Thyroid gland (tissue), 4 donors: ENCODE measurements at regions not wholly inside any gene's neighbourhood (a gene's known extent, or its start where the extent isn't known, plus 50 kb on each side); places are given as distances from the start of the nearest gene placed in this dataset.

Source experiments
- DNase-seq, 2 donors: peaks; one replicate each; pipeline ENCODE4 v3.0.0-alpha.2; 2019
- H3K27ac ChIP-seq, 3 donors: fragments of 200-600 bp; sonication (generic); 1 replicate in 2 of 3; 2 replicates in 1 of 3; pipeline ENCODE4 v1.5.1; 2016 to 2019; ENCODE audit warnings: mild to moderate bottlenecking in 1 of 3, moderate library complexity in 1 of 3
- H3K27me3 ChIP-seq: fragments of 200-600 bp; sonication (generic); one replicate; pipeline ENCODE4 v1.5.1; 2019
- H3K36me3 ChIP-seq, 2 donors: fragments of 200-600 bp; sonication (generic); one replicate each; pipeline ENCODE4 v1.5.1; 2016 to 2019
- H3K4me1 ChIP-seq, 2 donors: fragments of 200-600 bp; sonication (generic); one replicate each; pipeline ENCODE4 v1.5.1; 2017 to 2019
- H3K4me3 ChIP-seq, 3 donors: fragments of 200-600 bp; sonication (generic); replicated peaks in 1 of 3; 1 replicate in 2 of 3; 2 replicates in 1 of 3; pipeline ENCODE4 v1.5.1; 2016; ENCODE audit warnings: mild to moderate bottlenecking in 1 of 3
- H3K9me3 ChIP-seq: fragments of 200-600 bp; sonication (generic); one replicate; pipeline ENCODE4 v1.5.1; 2017
- POLR2A ChIP-seq, 2 donors: fragments of 450-650 bp; IDR thresholded peaks; one replicate each; pipeline ENCODE4 v1.6.1; 2017; ENCODE audit warnings: antibody characterized with exemption in 2 of 2, mild to moderate bottlenecking in 2 of 2, moderate library complexity in 1 of 2
- WGBS, 2 donors: methylation state at CpG; one replicate each; pipeline ENCODE4 v1.1.5; 2017; 5-methylcytosine and 5-hydroxymethylcytosine counted together
- intact Hi-C: fragments of 100-400 bp; cut with DNase I; formaldehyde crosslinking; loops from one replicate; pipeline ENCODE4 v1.15.1; 2023
- TF ChIP-seq, protein P1 (sequence below), 6 experiments: fragments of 200-600 bp in 3 of 6; fragments of 450-650 bp in 3 of 6; sonication (generic) in 3 of 6; IDR thresholded peaks; one replicate each; pipeline ENCODE4 v1.5.1; 2016 to 2019; ENCODE audit warnings: antibody characterized with exemption in 6 of 6, mild to moderate bottlenecking in 2 of 6, inconsistent platforms in 1 of 6, moderate library complexity in 1 of 6

DNA sequence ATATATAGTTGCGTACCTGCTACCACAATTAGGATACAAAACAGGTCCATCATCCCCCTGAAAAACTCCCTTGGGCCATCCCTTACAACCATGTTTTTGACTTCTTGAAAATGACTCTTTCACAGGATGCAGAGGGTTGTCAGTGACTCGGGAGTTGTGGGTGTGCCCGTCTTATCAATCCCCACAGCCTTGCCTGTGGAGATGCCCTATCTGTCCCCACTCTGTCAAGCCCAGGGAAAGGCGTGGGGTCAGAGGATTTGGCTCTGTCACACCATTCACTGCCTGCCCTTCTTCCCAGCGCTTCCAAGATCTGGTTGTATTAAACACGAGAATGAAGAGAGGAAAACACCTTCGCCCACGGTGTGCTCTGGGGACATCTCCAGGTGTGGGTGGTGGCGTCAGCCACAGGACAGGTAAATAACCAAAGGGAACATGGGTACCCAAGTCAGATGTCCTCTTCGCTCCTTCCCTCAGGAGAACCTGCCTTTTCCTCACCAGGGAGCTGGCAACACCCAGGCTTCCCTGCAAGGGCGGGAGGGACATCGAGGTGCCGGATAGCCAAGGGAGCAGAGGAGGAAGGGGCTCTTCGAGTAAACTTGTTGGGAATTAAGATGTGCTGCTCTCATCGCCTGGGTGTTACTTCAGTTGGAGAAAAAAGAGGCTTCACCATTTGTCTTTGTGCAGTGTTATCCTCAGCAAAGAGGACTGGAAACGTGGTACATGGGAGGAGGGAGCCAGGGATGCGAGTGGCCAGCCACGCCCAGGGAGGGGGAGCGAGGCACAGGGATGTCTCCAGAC, 100.3 kb downstream of the B3GNT2 start:
- 93 to 94% methylated on average over 19 of the region's 19 CpGs for WGBS, 2 donors
- H3K27me3 ChIP-seq: no peaks in the 10 kb centered on the region
- H3K4me3 ChIP-seq: no peak overlapping the region
- H3K4me1 ChIP-seq: peaks cover 23 to 32% of the 10 kb centered on the region in 2 donors
- intact Hi-C loops: loop anchor here (10.0 kb wide), 2 partner anchors 101 to 109 kb away; partner anchors contain the start of gene B3GNT2
- DNase-seq: no peak
- H3K27ac ChIP-seq: no peak overlapping the region
- no peaks in the 10 kb centered on the region for H3K9me3 ChIP-seq
- no peaks in the 10 kb centered on the region for H3K36me3 ChIP-seq
- no peak for TF ChIP-seq POLR2A (IDR thresholded peaks at IDR 0.05)
- TF ChIP-seq, protein P1, sequence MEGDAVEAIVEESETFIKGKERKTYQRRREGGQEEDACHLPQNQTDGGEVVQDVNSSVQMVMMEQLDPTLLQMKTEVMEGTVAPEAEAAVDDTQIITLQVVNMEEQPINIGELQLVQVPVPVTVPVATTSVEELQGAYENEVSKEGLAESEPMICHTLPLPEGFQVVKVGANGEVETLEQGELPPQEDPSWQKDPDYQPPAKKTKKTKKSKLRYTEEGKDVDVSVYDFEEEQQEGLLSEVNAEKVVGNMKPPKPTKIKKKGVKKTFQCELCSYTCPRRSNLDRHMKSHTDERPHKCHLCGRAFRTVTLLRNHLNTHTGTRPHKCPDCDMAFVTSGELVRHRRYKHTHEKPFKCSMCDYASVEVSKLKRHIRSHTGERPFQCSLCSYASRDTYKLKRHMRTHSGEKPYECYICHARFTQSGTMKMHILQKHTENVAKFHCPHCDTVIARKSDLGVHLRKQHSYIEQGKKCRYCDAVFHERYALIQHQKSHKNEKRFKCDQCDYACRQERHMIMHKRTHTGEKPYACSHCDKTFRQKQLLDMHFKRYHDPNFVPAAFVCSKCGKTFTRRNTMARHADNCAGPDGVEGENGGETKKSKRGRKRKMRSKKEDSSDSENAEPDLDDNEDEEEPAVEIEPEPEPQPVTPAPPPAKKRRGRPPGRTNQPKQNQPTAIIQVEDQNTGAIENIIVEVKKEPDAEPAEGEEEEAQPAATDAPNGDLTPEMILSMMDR (IDR thresholded peaks at IDR 0.05): no peak

DNA sequence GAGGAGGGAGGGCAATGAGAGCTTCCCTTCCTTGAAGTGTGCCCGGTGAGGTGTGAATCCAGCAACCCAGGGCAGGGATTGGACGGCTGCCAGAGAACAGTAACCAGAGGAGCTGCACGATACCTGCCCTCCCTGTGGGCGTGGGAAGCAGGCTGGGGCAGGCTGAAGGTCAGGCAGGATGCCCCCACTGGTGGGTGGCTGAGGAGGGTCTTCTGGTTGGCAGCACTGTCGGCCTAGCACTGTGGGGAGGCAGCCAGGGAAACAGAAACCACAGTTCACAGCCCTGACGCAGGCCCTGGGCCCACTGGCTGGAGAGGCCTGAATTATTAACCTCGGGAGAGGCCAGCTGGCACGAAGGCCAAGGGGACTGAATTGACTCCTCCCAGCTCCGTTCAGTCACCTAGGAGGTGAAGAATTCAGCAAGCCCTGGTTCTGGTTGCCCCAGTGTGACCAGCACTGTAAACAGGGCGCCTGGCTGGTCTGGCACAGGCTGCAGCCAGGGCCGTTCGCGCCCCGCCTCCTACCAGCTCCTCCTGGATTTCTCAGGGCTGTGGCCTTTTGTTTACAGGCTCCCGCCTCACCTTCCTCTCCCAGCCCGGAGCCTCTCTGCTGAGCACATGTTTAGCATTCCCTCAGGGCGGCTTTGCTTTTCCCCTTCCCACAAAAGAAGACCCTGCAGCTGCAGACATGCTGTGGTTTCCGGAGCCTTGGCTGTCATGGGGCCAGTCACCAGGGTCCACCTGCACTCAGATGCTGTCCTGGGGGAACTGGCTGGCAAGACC, 97.8 kb downstream of the B3GNT2 start:
- H3K9me3 ChIP-seq: no peaks in the 10 kb centered on the region
- 20 to 37% methylated on average over 13 to 17 of the region's 18 CpGs for WGBS, 2 donors
- peak; percentile 99 for DNase-seq
- TF ChIP-seq, protein P1 (IDR thresholded peaks at IDR 0.05): no peak
- peak in 1 of 2 donors; percentile 37 for TF ChIP-seq POLR2A (IDR thresholded peaks at IDR 0.05)
- no peaks in the 10 kb centered on the region for H3K36me3 ChIP-seq
- intact Hi-C loops: loop anchor here (5.0 to 10.0 kb wide), 3 partner anchors 99 to 291 kb away; partner anchors contain the start of gene B3GNT2
- peak overlapping the region; percentile 90 to 98 (median 93) for H3K27ac ChIP-seq
- H3K27me3 ChIP-seq: no peaks in the 10 kb centered on the region
- peaks cover 23 to 35% of the 10 kb centered on the region in 2 donors for H3K4me1 ChIP-seq
- no peak overlapping the region for H3K4me3 ChIP-seq

DNA sequence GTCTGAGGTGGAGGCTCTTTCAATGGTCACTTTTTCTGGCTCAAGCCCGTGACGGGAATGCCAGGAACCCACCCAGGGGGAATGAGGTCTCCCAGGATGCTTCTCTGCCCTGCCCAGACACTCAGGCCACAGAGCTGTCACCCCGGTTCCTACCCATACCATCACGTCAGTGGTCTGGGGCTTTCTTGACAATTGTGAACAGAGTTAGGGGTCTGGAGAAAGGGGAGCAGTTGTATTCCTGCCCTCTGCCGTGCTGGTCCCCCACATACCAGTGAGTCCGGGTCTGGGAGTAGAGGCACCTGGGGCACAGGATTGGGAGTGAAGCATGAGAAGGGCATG, 97.2 kb downstream of the B3GNT2 start:
- peaks cover 23 to 40% of the 10 kb centered on the region in 2 donors for H3K4me1 ChIP-seq
- TF ChIP-seq, protein P1 (IDR thresholded peaks at IDR 0.05): no peak
- no peak for TF ChIP-seq POLR2A (IDR thresholded peaks at IDR 0.05)
- no peak for DNase-seq
- peak overlapping the region; percentile 90 to 98 (median 93) for H3K27ac ChIP-seq
- intact Hi-C loops: loop anchor here (5.0 to 10.0 kb wide), 3 partner anchors 98 to 291 kb away; partner anchors contain the start of gene B3GNT2
- no peaks in the 10 kb centered on the region for H3K27me3 ChIP-seq
- WGBS, 2 donors: 34 to 64% methylated on average over 3 to 6 of the region's 6 CpGs
- no peak overlapping the region for H3K4me3 ChIP-seq
- no peaks in the 10 kb centered on the region for H3K36me3 ChIP-seq
- H3K9me3 ChIP-seq: no peaks in the 10 kb centered on the region

DNA sequence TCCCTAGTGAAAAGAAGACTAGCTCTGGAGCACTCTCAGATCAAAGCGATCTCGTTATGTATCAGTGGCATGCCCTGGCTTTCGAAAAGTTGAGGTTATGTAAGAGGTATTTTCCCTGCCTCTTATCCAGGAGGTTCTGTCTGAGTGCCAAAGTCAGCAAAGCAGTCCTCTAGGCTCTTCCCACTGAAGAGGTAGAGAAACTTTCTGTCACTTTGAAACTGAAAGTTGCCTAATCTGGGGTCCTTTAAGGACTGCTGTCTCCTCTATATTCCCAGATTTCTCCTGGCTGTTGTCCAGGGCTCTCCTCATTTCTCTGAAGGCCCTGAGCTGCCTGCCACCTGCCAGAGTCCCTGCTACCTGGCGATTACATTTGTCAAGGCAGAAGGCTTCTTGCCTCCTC, 96.3 kb downstream of the B3GNT2 start:
- Histone ChIP-seq H3K27ac (peak overlapping the region; percentile 90 to 98 (median 93)), H3K9me3 (no peaks in the 10 kb centered on the region), H3K36me3 (no peaks in the 10 kb centered on the region), H3K4me3 (peak overlapping the region in 1 of 3 donors; percentile 4), H3K4me1 (peaks cover 23 to 45% of the 10 kb centered on the region in 2 donors), H3K27me3 (no peaks in the 10 kb centered on the region)
- peak; percentile 73 to 83 for DNase-seq
- 22 to 23% methylated on average over 4 of the region's 4 CpGs for WGBS, 2 donors
- TF ChIP-seq POLR2A (IDR thresholded peaks at IDR 0.05): peak in 1 of 2 donors; percentile 4
- TF ChIP-seq, protein P1 (IDR thresholded peaks at IDR 0.05): no peak
- intact Hi-C loops: loop anchor here (5.0 to 10.0 kb wide), 3 partner anchors 97 to 290 kb away; partner anchors contain the start of gene B3GNT2
